ENCODE measurements at regions not wholly inside any gene's neighbourhood (a gene's known extent, or its start where the extent isn't known, plus 50 kb on each side); places are given as distances from the start of the nearest gene placed in this dataset.

- TF ChIP-seq CTCF (IDR thresholded peaks at IDR 0.05) (no peak), POLR2A (IDR thresholded peaks at IDR 0.05) (no peak)
These were observed 392.8 kb downstream of the SLITRK6 start for GRCh38 chr13:85406269-85406975.

All from esophagus squamous epithelium (tissue), 4 donors.